Epithelial cell of esophagus (primary cell): ENCODE measurements at regions not wholly inside any gene's neighbourhood (a gene's known extent, or its start where the extent isn't known, plus 50 kb on each side); places are given as distances from the start of the nearest gene placed in this dataset.

ENCODE experiments used
- DNase-seq: peaks from one replicate; pipeline ENCODE4 v3.0.0; 2010; ENCODE audit warnings: low read depth
- H3K4me3 ChIP-seq: 2 replicates; pipeline ENCODE4 v1.5.1; 2011; ENCODE audit warnings: mild to moderate bottlenecking, low read length, control low read depth
- CTCF ChIP-seq: IDR thresholded peaks from 2 replicates; pipeline ENCODE4 v1.5.1; 2011; ENCODE audit warnings: low read depth, mild to moderate bottlenecking, low read length, control low read depth, inconsistent platforms; ENCODE audit not compliant: insufficient read depth; ENCODE audit errors: missing control alignments

- no peak overlapping the region for H3K4me3 ChIP-seq
- no peak for DNase-seq
- TF ChIP-seq CTCF, result no peak
Measured at GRCh38 chrX:76862509-76862908, 435.0 kb downstream of the MAGEE1 start.

GRCh38 chrX:76893930-76894329, 466.4 kb downstream of the MAGEE1 start:
- no peak for TF ChIP-seq CTCF
- H3K4me3 ChIP-seq, result no peak overlapping the region
- DNase-seq, result no peak

GRCh38 chrX:76915836-76916235, 488.3 kb downstream of the MAGEE1 start:
- DNase-seq, result no peak
- TF ChIP-seq CTCF, result no peak
- H3K4me3 ChIP-seq, result no peak overlapping the region

- DNase-seq, result no peak
- TF ChIP-seq CTCF, result no peak
- H3K4me3 ChIP-seq, result no peak overlapping the region
Measured at GRCh38 chrX:76918033-76918432, 490.5 kb downstream of the MAGEE1 start.

- H3K4me3 ChIP-seq, result no peak overlapping the region
- no peak for TF ChIP-seq CTCF
- no peak for DNase-seq
Measured at GRCh38 chrX:76919761-76920160, 492.3 kb downstream of the MAGEE1 start.

GRCh38 chrX:76920607-76921006, 493.1 kb downstream of the MAGEE1 start:
- no peak overlapping the region for H3K4me3 ChIP-seq
- no peak for TF ChIP-seq CTCF
- DNase-seq, result no peak

- no peak overlapping the region for H3K4me3 ChIP-seq
- no peak for TF ChIP-seq CTCF
- DNase-seq, result no peak
Measured at GRCh38 chrX:76921176-76921575, 493.7 kb downstream of the MAGEE1 start.
